Stimulated activated CD4-positive, alpha-beta T cell treated with anti-CD3 and anti-CD28 coated beads, Interleukin-4, amount 100 ng/mL, for 48 hours (primary cell): ENCODE measurements at regions not wholly inside any gene's neighbourhood (a gene's known extent, or its start where the extent isn't known, plus 50 kb on each side); places are given as distances from the start of the nearest gene placed in this dataset.

Source experiments
- DNase-seq, 2 donors: peaks; one replicate each; pipeline ENCODE4 v3.0.0-alpha.2; 2020; ENCODE audit warnings: low read depth in 2 of 2

GRCh38 chr18:47480166-47480565, 228.7 kb upstream of the SKOR2 start:
- no peak for DNase-seq

GRCh38 chr18:47471784-47472183, 220.3 kb upstream of the SKOR2 start:
- DNase-seq: no peak

GRCh38 chr18:47470941-47471340, 219.5 kb upstream of the SKOR2 start:
- DNase-seq: no peak

GRCh38 chr18:47469576-47469975, 218.1 kb upstream of the SKOR2 start:
- no peak for DNase-seq

- DNase-seq: no peak
Measured at GRCh38 chr18:47461977-47462376, 210.5 kb upstream of the SKOR2 start.

GRCh38 chr18:47461406-47461948, 210.0 kb upstream of the SKOR2 start:
- no peak for DNase-seq

- no peak for DNase-seq
Measured at GRCh38 chr18:47458483-47458882, 207.0 kb upstream of the SKOR2 start.

- DNase-seq: no peak
Measured at GRCh38 chr18:47457614-47458013, 206.2 kb upstream of the SKOR2 start.

- DNase-seq: no peak
Measured at GRCh38 chr18:47453038-47453437, 201.6 kb upstream of the SKOR2 start.

- DNase-seq: no peak
Measured at GRCh38 chr18:47448956-47449355, 197.5 kb upstream of the SKOR2 start.

GRCh38 chr18:47441914-47442313, 190.5 kb upstream of the SKOR2 start:
- no peak for DNase-seq

GRCh38 chr18:47438001-47438400, 186.5 kb upstream of the SKOR2 start:
- DNase-seq: no peak

GRCh38 chr18:47436871-47437270, 185.4 kb upstream of the SKOR2 start:
- DNase-seq: no peak

GRCh38 chr18:47434214-47434746, 182.8 kb upstream of the SKOR2 start:
- no peak for DNase-seq

GRCh38 chr18:47427923-47428637, 176.6 kb upstream of the SKOR2 start:
- no peak for DNase-seq

GRCh38 chr18:47427072-47427471, 175.6 kb upstream of the SKOR2 start:
- no peak for DNase-seq

GRCh38 chr18:47425365-47425764, 173.9 kb upstream of the SKOR2 start:
- no peak for DNase-seq

GRCh38 chr18:47422524-47422923, 171.1 kb upstream of the SKOR2 start:
- no peak for DNase-seq

GRCh38 chr18:47420130-47420529, 168.7 kb upstream of the SKOR2 start:
- DNase-seq: no peak

- no peak for DNase-seq
Measured at GRCh38 chr18:47418746-47419145, 167.3 kb upstream of the SKOR2 start.

- no peak for DNase-seq
Measured at GRCh38 chr18:47417807-47418206, 166.3 kb upstream of the SKOR2 start.

GRCh38 chr18:47415881-47416280, 164.4 kb upstream of the SKOR2 start:
- no peak for DNase-seq

GRCh38 chr18:47413327-47413726, 161.9 kb upstream of the SKOR2 start:
- DNase-seq: no peak

GRCh38 chr18:47412924-47413323, 161.5 kb upstream of the SKOR2 start:
- no peak for DNase-seq
